ENCODE measurements at regions not wholly inside any gene's neighbourhood (a gene's known extent, or its start where the extent isn't known, plus 50 kb on each side); places are given as distances from the start of the nearest gene placed in this dataset.

DNA sequence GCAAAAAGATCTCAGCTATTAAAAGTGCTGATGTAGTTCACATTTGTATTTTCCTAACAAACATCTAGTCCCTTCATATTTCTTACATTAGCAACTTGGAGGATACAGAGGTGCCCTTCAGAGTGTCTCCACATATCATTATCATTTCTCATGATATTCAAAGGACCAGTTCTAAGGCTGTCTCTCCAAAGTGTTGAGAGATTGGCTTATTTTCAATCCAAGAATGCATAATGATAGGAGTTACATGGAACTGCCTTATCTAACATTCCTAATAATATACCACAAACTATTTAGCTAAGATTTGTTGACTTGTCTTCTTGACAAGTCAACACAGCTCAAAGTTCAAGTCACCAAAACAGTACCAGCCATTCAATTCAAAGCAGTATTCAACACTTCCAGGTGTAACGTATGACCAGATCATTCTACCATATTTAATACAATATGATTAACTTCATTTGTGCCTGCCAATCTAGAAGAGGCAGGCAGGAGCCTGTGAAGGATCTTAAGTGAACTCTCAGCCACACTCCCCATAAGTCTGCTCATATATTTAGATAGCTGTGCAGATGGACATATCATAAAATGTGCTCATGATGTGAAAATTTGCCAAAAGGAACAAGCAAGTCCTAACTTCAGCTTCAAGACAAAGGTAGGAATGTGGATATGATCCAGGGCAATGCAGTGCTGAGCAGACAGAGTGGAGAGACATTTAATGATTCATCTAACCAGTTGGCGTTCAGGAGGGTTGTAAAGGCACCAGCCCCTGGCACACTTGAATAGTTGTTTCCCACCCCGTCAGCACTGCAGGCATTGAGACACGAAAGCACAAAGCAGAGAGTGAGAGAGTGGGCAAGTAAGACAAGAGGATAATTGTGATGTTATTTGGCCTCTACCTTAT lies 108.3 kb downstream of the MTERF1 start:
- TF ChIP-seq ZNF274 (IDR thresholded peaks at IDR 0.05; ENCODE audit: borderline replicate concordance, low read depth, low read length): no peak
- no peak for TF ChIP-seq EGR1 (conservative IDR thresholded peaks at IDR 0.05)
- TF ChIP-seq CTCF (IDR thresholded peaks at IDR 0.05 in 2 of 3, conservative IDR thresholded peaks at IDR 0.05 in 1 of 3; ENCODE audit: insufficient read depth in 2 of 3, low read depth in 1 of 3, low read length in 3 of 3): no peak
- TF ChIP-seq MYNN (IDR thresholded peaks at IDR 0.05): no peak
- TF ChIP-seq MYNN (CRISPR knock-in tag; IDR thresholded peaks at IDR 0.05): no peak
